ENCODE measurements at regions not wholly inside any gene's neighbourhood (a gene's known extent, or its start where the extent isn't known, plus 50 kb on each side); places are given as distances from the start of the nearest gene placed in this dataset.

DNA sequence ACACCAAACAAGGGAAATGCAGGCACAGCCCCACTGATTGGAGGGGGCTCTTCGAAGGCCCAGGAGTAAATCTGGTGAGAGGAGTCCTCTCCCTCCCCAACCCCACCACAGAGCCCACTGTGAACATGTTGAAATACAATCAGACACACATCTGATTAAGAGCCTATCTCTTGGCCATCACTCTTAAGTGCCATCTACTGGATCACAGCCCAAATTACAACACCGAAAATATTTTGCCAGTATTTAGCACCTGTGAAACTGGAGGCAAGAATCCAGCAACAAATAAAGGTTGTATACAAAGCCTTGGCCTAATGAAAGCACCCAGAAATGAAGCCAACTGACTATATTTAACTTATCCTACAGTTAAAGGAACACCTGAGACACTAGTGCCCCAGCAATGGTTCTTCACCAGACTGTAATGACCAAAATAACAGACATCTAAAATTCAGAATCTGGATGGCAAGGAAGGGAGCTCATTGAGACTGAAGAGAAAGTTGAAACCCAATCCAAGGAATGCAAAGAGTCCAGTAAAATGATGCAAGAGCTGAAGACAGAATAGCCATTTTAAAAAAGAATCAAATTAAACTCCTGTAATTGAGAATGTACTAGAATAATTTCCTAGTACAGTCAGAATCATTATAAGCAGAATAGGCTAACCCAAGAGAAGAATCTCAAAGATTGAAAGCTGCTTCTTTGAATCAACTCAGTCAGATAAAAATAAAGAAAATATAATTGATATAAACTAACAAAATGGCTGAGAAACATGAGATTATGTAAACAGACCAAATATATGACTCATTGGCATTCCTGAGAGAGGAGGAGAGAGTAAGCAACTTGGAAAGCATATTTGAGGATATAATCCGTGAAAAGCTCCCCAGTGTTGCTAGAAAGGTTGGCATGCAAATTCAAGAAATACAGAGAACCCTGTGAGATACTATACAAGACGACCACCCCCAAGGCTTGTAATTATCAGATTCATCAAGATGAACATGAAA is 1117.0 kb downstream of the FLRT2 start:
- TF ChIP-seq, protein P1, sequence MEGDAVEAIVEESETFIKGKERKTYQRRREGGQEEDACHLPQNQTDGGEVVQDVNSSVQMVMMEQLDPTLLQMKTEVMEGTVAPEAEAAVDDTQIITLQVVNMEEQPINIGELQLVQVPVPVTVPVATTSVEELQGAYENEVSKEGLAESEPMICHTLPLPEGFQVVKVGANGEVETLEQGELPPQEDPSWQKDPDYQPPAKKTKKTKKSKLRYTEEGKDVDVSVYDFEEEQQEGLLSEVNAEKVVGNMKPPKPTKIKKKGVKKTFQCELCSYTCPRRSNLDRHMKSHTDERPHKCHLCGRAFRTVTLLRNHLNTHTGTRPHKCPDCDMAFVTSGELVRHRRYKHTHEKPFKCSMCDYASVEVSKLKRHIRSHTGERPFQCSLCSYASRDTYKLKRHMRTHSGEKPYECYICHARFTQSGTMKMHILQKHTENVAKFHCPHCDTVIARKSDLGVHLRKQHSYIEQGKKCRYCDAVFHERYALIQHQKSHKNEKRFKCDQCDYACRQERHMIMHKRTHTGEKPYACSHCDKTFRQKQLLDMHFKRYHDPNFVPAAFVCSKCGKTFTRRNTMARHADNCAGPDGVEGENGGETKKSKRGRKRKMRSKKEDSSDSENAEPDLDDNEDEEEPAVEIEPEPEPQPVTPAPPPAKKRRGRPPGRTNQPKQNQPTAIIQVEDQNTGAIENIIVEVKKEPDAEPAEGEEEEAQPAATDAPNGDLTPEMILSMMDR (conservative IDR thresholded peaks at IDR 0.05; ENCODE audit: low read depth, low read length): peak; percentile 24
- peak; percentile 58 for DNase-seq (ENCODE audit: low read depth)
- no peak overlapping the region for H3K4me3 ChIP-seq (ENCODE audit: low read length)

DNA sequence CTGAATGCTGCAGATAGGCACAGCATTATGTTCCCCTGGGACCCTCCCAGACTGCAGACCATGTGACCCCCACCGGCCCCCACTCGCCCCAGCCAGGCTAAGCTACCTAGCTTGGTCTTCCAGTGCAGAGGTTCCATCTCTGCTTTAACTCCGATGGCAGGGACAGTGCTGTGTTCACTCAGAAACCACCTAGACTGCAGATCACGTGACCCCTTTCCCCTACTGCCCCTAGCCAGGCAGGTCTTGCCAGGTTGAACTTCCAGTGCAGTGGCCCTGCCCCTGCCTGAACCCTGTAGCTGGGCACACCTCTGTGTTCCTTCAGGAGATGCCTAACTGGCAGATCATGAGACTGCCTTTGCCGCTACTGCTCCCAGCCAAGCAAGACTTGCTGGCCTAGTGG is 1116.2 kb downstream of the FLRT2 start:
- TF ChIP-seq, protein P1 (conservative IDR thresholded peaks at IDR 0.05; ENCODE audit: low read depth, low read length): no peak
- DNase-seq (ENCODE audit: low read depth): no peak

DNA sequence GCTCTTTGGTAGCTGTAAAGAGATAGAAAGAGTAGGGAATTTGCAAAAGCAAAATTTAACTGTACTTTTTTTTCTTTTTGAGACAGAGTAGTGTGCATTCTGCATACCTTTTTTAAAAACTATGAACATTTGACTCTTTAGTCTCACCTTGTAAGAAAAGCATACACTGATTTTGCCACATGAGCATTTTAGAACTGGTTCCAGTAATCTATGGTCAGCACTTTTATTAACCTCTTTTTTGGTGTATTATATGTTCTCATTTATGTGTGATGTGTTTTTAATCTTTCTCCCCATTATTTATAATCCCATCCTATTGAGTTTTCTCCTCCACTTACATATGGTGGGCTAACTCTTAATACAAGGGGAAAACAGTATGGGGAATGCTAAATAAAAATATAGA is 1111.4 kb downstream of the FLRT2 start:
- no peak overlapping the region for H3K4me3 ChIP-seq (ENCODE audit: low read length)
- no peak for DNase-seq (ENCODE audit: low read depth)
- TF ChIP-seq, protein P1 (conservative IDR thresholded peaks at IDR 0.05; ENCODE audit: low read depth, low read length): no peak

More for the DNA sequence above, 1116.2 kb downstream of the FLRT2 start:
- H3K4me3 ChIP-seq (ENCODE audit: low read length): no peak overlapping the region

DNA sequence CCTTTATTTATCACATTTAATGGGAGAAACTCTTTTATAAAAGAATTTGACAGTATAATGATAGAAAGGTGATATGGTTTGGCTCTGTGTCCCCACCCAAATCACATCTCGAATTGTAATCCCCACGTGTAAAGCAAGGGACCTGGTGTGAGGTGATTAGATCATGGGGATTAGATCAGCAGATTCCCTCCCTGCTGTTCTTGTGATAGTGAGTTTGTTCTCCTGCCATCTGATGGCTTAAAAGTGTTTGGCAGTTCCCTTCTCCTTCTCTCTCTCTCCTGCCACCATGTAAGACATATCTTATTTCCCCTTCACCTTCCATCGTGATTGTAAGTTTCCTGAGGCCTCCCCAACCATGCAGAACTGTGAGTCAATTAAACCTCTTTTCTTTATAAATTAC is 1110.3 kb downstream of the FLRT2 start:
- TF ChIP-seq, protein P1 (conservative IDR thresholded peaks at IDR 0.05; ENCODE audit: low read depth, low read length): no peak
- no peak overlapping the region for H3K4me3 ChIP-seq (ENCODE audit: low read length)
- no peak for DNase-seq (ENCODE audit: low read depth)

DNA sequence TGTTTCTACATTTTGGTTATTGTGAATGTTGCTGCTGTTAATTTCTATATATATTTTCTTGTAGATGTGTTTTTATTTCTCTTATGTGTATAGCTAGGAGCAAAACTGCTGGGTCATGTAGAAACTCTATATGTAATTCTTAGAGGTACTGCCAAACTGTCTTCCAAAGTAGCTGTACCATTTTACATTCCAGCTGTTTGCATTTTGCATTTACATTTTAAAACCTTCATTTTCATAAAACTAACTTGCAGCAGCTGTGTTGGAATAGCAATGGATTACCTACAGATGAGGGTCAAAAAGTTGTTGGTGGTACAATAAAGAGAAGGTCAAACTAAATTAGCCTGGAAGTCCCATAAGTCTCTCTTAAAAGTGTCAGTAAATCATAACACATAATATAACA is 1109.7 kb downstream of the FLRT2 start:
- H3K4me3 ChIP-seq (ENCODE audit: low read length): no peak overlapping the region
- DNase-seq (ENCODE audit: low read depth): no peak
- TF ChIP-seq, protein P1 (conservative IDR thresholded peaks at IDR 0.05; ENCODE audit: low read depth, low read length): no peak

DNA sequence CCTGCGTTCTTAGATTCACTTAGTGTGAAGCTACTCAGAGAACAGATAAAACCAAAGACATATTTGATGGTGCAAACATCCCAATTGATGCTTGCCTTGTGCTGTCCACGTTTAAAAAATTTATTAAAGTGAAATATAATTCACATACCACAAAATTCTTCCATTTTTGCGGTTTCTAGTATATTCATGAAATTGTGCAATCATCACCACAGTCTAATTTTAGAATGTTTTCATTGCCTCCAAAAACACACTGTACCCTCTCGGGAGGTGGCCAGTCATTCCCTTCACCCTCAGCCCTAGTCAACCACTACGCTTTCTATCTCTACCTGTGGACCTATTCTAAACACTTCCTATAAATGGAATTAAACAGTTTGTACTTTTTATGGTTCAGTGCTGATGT is 1109.2 kb downstream of the FLRT2 start:
- no peak overlapping the region for H3K4me3 ChIP-seq (ENCODE audit: low read length)
- TF ChIP-seq, protein P1 (conservative IDR thresholded peaks at IDR 0.05; ENCODE audit: low read depth, low read length): no peak
- DNase-seq (ENCODE audit: low read depth): no peak

DNA sequence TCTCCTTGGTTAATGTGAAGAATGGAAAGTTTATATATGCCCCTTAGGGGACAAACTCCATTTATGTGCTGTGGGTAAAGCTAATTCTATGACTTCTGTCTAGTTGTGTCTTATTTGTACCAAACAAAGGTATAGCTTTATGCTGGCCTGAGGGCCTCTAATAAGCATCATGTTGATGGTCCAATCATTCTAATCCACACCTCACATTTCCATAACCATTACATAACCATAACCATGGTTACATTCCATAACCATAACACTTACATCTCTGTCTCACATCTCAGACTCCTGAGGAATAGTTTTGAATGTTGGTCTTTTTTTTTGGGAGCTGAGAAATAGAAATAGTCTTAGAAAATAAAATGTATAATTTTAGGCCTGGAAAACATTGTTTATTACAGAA is 1097.1 kb downstream of the FLRT2 start:
- TF ChIP-seq, protein P1 (conservative IDR thresholded peaks at IDR 0.05; ENCODE audit: low read depth, low read length): no peak
- H3K4me3 ChIP-seq (ENCODE audit: low read length): no peak overlapping the region

More for the DNA sequence above, 1097.1 kb downstream of the FLRT2 start:
- no peak for DNase-seq (ENCODE audit: low read depth)
